OCI-LY7 (cell line): ENCODE measurements at regions not wholly inside any gene's neighbourhood (a gene's known extent, or its start where the extent isn't known, plus 50 kb on each side); places are given as distances from the start of the nearest gene placed in this dataset.

Experiments used
- BruUV-seq: library from RNA; stranded (reverse); fragments of 400-500 nt; replicated peaks from 2 replicates; lab custom pipeline; 2021; lab: Mats Ljungman, UMichigan
- CTCF ChIA-PET: fragments of 300-600 bp; sonication (Branson Sonifier 250); formaldehyde crosslinking; loops from one replicate; lab custom pipeline; 2022; ENCODE audit warnings: antibody characterized with exemption; ENCODE audit not compliant: unreplicated experiment; lab: Charles Lee
- POLR2A ChIA-PET: fragments of 300-600 bp; sonication (Branson Sonifier 250); formaldehyde crosslinking; loops from one replicate; lab custom pipeline; 2022; ENCODE audit warnings: antibody characterized with exemption; lab: Charles Lee
- DNase-seq: peaks from one replicate; pipeline ENCODE4 v3.0.0-alpha.2; 2015; ENCODE audit warnings: low spot score
- H2AFZ ChIP-seq: fragments of 200-600 bp; sonication (generic), shearing (Covaris generic); 2 replicates; pipeline ENCODE4 v1.6.1; 2014; ENCODE audit warnings: mild to moderate bottlenecking, antibody characterized with exemption, low read length, moderate library complexity
- H3K27ac ChIP-seq: fragments of 200-600 bp; sonication (generic); 2 replicates; pipeline ENCODE4 v1.5.1; 2014; ENCODE audit warnings: mixed run types, low read depth, mild to moderate bottlenecking, moderate library complexity, low read length, inconsistent platforms; ENCODE audit not compliant: poor library complexity, severe bottlenecking
- H3K36me3 ChIP-seq: fragments of 200-600 bp; sonication (generic); 2 replicates; pipeline ENCODE4 v1.6.1; 2014; ENCODE audit warnings: mild to moderate bottlenecking, antibody characterized with exemption, low read length, moderate library complexity, mixed read lengths; ENCODE audit not compliant: insufficient read depth
- H3K4me1 ChIP-seq: fragments of 200-600 bp; sonication (generic); 2 replicates; pipeline ENCODE4 v1.5.1; 2014; ENCODE audit warnings: mild to moderate bottlenecking, low read length; ENCODE audit not compliant: insufficient read depth, poor library complexity, severe bottlenecking
- H3K4me2 ChIP-seq: fragments of 200-600 bp; sonication (generic); 2 replicates; pipeline ENCODE4 v1.6.1; 2014; ENCODE audit warnings: mild to moderate bottlenecking, low read length
- H3K4me3 ChIP-seq: fragments of 200-600 bp; sonication (generic); 2 replicates; pipeline ENCODE4 v1.5.1; 2014; ENCODE audit warnings: mild to moderate bottlenecking, low read depth, low read length; ENCODE audit not compliant: poor library complexity, severe bottlenecking
- H3K79me2 ChIP-seq: fragments of 200-600 bp; sonication (generic); 2 replicates; pipeline ENCODE4 v1.6.1; 2016; ENCODE audit warnings: low read depth, mild to moderate bottlenecking, low read length, moderate library complexity, mixed read lengths; ENCODE audit not compliant: insufficient read depth
- H3K9me2 ChIP-seq: fragments of 200-600 bp; sonication (generic); 2 replicates; pipeline ENCODE4 v1.6.1; 2016; ENCODE audit warnings: mild to moderate bottlenecking, low read length, mixed read lengths; ENCODE audit not compliant: insufficient read depth
- H3K9me3 ChIP-seq: fragments of 200-600 bp; sonication (generic); 2 replicates; pipeline ENCODE4 v1.6.1; 2014; ENCODE audit warnings: mild to moderate bottlenecking, mixed run types, low read length, mixed read lengths
- H4K20me1 ChIP-seq: fragments of 200-600 bp; sonication (generic); 2 replicates; pipeline ENCODE4 v1.6.1; 2014; ENCODE audit warnings: mild to moderate bottlenecking, antibody characterized with exemption, low read length, moderate library complexity, mixed read lengths; ENCODE audit not compliant: insufficient read depth
- CTCF ChIP-seq: fragments of 200-600 bp; sonication (generic); conservative IDR thresholded peaks from 2 replicates; pipeline ENCODE4 v1.5.1; 2014; ENCODE audit warnings: mild to moderate bottlenecking, antibody characterized with exemption, low read length, moderate library complexity, mixed read lengths
- EZH2phosphoT487 ChIP-seq: fragments of 200-600 bp; sonication (generic); IDR thresholded peaks from 2 replicates; pipeline ENCODE4 v1.6.1; 2018; ENCODE audit warnings: low read depth, borderline replicate concordance, mild to moderate bottlenecking, mixed run types, antibody characterized with exemption, low read length, moderate library complexity, mixed read lengths
- intact Hi-C: fragments of 100-400 bp; cut with micrococcal nuclease; formaldehyde crosslinking; loops from one replicate; pipeline ENCODE4 v1.10.0; 2022; ENCODE audit not compliant: unreplicated experiment

- DNase-seq: no peak
- no peak overlapping the region for H3K4me2 ChIP-seq
- intact Hi-C loops: no loop called here
- H3K4me1 ChIP-seq: no peaks in the 10 kb centered on the region
- TF ChIP-seq CTCF (no peak), EZH2phosphoT487 (no peak)
- BruUV-seq: no TSS peak
- H3K4me3 ChIP-seq: no peak overlapping the region
- H2AFZ ChIP-seq: no peak overlapping the region
- no peak overlapping the region for H3K27ac ChIP-seq
- ChIA-PET POLR2A (interaction anchor here (0.6 kb wide), 1 partner anchor 10 kb away, joined by 6 read pairs; no protein-coding TSS in a partner anchor), CTCF (no interaction called here)
- H4K20me1 ChIP-seq: no peaks in the 10 kb centered on the region
- H3K9me2 ChIP-seq: no peaks in the 10 kb centered on the region
- H3K79me2 ChIP-seq: no peaks in the 10 kb centered on the region
- no peaks in the 10 kb centered on the region for H3K36me3 ChIP-seq
- no peaks in the 10 kb centered on the region for H3K9me3 ChIP-seq
These were observed 348.7 kb upstream of the HAND2 start for GRCh38 chr4:173878701-173879100.

- Histone ChIP-seq H3K79me2 (no peaks in the 10 kb centered on the region), H3K27ac (no peak overlapping the region), H3K36me3 (no peaks in the 10 kb centered on the region), H3K9me3 (no peaks in the 10 kb centered on the region), H3K4me2 (no peak overlapping the region), H3K9me2 (no peaks in the 10 kb centered on the region), H2AFZ (no peak overlapping the region), H4K20me1 (no peaks in the 10 kb centered on the region), H3K4me3 (no peak overlapping the region), H3K4me1 (no peaks in the 10 kb centered on the region)
- intact Hi-C loops: no loop called here
- POLR2A ChIA-PET: no interaction called here
- no TSS peak for BruUV-seq
- no peak for DNase-seq
- CTCF ChIA-PET: no interaction called here
- TF ChIP-seq CTCF: no peak
- TF ChIP-seq EZH2phosphoT487: no peak
These were observed 341.6 kb upstream of the HAND2 start for GRCh38 chr4:173871643-173872042.

DNA sequence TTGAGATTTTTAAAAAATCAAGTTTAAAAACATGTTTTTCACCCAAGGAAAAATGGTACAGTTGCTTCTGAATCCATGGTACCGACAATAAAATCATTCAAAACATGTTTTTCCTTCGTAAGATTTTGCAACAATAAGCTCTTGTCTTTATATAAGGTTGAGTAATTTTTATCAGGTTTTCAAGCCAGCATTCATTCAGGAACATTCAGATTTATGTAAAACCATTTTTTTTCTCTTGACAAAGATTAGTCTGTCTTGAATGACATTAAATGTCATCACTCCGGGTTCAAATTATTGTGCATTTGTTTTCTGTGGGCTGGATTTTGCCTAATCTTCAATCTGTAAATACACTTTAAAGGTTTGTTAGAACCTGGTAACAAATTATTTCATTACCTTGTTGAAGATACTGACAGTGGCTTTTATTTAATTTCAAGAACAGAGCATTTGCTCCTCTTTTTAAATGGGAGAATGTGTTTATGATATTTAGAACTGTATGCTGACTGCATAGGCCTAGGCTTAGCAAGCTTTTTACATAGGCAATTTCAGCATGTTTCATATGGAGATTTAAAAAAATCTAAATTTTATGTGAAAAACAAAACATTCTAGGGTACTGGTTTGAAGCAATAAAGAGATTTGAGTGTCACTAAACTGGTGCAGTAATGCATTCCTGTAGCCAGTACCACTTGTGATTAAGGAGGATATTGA lies 336.4 kb upstream of the HAND2 start:
- no peak for DNase-seq
- H3K36me3 ChIP-seq: no peaks in the 10 kb centered on the region
- CTCF ChIA-PET: no interaction called here
- POLR2A ChIA-PET: interaction anchor here (1.1 kb wide), 1 partner anchor 10 kb away, joined by 3 read pairs; no protein-coding TSS in a partner anchor
- H3K79me2 ChIP-seq: no peaks in the 10 kb centered on the region
- H3K9me3 ChIP-seq: no peaks in the 10 kb centered on the region
- no peak overlapping the region for H2AFZ ChIP-seq
- no peak overlapping the region for H3K27ac ChIP-seq
- no peaks in the 10 kb centered on the region for H3K9me2 ChIP-seq
- intact Hi-C loops: no loop called here
- H3K4me3 ChIP-seq: no peak overlapping the region
- no TSS peak for BruUV-seq
- TF ChIP-seq EZH2phosphoT487 (no peak), CTCF (no peak)
- H3K4me1 ChIP-seq: no peaks in the 10 kb centered on the region
- H3K4me2 ChIP-seq: no peak overlapping the region
- no peaks in the 10 kb centered on the region for H4K20me1 ChIP-seq
